ENCODE measurements at regions not wholly inside any gene's neighbourhood (a gene's known extent, or its start where the extent isn't known, plus 50 kb on each side); places are given as distances from the start of the nearest gene placed in this dataset.

GRCh38 chr3:109683746-109684145, 346.4 kb upstream of the DPPA4 start:
- H3K36me3 ChIP-seq = no peaks in the 10 kb centered on the region
- H3K9me3 ChIP-seq = no peaks in the 10 kb centered on the region
- DNase-seq = no peak
- no peaks in the 10 kb centered on the region for H3K4me1 ChIP-seq
- no peaks in the 10 kb centered on the region for H3K27me3 ChIP-seq
- TF ChIP-seq, protein P1, sequence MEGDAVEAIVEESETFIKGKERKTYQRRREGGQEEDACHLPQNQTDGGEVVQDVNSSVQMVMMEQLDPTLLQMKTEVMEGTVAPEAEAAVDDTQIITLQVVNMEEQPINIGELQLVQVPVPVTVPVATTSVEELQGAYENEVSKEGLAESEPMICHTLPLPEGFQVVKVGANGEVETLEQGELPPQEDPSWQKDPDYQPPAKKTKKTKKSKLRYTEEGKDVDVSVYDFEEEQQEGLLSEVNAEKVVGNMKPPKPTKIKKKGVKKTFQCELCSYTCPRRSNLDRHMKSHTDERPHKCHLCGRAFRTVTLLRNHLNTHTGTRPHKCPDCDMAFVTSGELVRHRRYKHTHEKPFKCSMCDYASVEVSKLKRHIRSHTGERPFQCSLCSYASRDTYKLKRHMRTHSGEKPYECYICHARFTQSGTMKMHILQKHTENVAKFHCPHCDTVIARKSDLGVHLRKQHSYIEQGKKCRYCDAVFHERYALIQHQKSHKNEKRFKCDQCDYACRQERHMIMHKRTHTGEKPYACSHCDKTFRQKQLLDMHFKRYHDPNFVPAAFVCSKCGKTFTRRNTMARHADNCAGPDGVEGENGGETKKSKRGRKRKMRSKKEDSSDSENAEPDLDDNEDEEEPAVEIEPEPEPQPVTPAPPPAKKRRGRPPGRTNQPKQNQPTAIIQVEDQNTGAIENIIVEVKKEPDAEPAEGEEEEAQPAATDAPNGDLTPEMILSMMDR (IDR thresholded peaks at IDR 0.05) = no peak
- no peak for TF ChIP-seq POLR2A (IDR thresholded peaks at IDR 0.05)
- no peak overlapping the region for H3K27ac ChIP-seq
- no peak overlapping the region for H3K4me3 ChIP-seq
- intact Hi-C loops (cut with DNase I; ENCODE audit: low total_unique reads) = no loop called here

- Histone ChIP-seq H3K9me3 (no peaks in the 10 kb centered on the region), H3K27me3 (no peaks in the 10 kb centered on the region), H3K36me3 (no peaks in the 10 kb centered on the region), H3K4me1 (no peaks in the 10 kb centered on the region), H3K27ac (no peak overlapping the region), H3K4me3 (no peak overlapping the region)
- TF ChIP-seq, protein P1 (IDR thresholded peaks at IDR 0.05) = no peak
- TF ChIP-seq POLR2A (IDR thresholded peaks at IDR 0.05) = no peak
- intact Hi-C loops (cut with DNase I; ENCODE audit: low total_unique reads) = no loop called here
- DNase-seq = peak; percentile 22 to 37
Observed at GRCh38 chr3:109685084-109686079, 348.0 kb upstream of the DPPA4 start.

DNA sequence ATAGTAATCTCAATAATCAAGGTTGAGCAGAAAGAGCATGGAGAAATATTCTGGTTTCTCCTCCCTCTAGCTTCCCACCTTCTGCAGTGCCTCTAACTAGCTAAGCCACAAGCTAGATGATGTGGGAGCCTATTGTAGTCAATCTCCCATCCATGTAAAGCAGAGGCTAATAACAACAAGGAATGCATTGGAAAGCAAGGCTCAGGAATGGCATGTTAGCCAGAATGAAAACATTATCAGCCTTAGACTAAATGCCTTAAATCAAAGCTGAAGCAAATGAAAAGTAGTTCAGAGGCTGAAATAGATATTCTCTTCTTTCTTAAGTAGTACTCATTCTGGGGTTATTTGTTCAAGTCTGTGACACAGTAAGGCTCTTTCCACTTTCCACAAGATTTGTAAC, 350.3 kb upstream of the DPPA4 start:
- H3K4me1 ChIP-seq = no peaks in the 10 kb centered on the region
- H3K27me3 ChIP-seq = no peaks in the 10 kb centered on the region
- intact Hi-C loops (cut with DNase I; ENCODE audit: low total_unique reads) = no loop called here

DNA sequence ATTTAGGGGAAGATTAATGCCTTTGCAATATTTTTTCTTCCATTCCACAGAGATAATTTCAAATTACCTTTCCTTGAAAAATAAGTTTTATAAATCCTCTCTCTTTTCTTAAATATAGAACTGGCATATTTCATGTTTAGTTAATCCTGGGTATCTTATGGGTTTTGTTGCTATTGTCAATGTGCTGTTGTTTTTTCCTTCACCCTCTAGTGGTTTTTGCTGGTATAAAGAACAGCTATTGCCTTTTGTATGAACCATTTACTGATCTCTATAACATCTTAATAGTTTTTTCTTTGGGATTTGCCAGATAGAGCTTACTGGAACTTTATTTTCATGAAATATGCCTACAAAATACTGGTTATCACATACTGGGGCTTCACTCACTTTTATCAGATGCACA, 359.6 kb upstream of the DPPA4 start:
- no peak for DNase-seq
- H3K27ac ChIP-seq = no peak overlapping the region
- H3K36me3 ChIP-seq = no peaks in the 10 kb centered on the region
- no peaks in the 10 kb centered on the region for H3K9me3 ChIP-seq
- intact Hi-C loops (cut with DNase I; ENCODE audit: low total_unique reads) = no loop called here
- H3K4me3 ChIP-seq = no peak overlapping the region
- H3K27me3 ChIP-seq = no peaks in the 10 kb centered on the region
- no peaks in the 10 kb centered on the region for H3K4me1 ChIP-seq
- TF ChIP-seq, protein P1 (IDR thresholded peaks at IDR 0.05) = no peak

More for the DNA sequence above, 350.3 kb upstream of the DPPA4 start:
- DNase-seq = no peak
- no peaks in the 10 kb centered on the region for H3K9me3 ChIP-seq
- H3K4me3 ChIP-seq = no peak overlapping the region
- H3K36me3 ChIP-seq = no peaks in the 10 kb centered on the region
- no peak overlapping the region for H3K27ac ChIP-seq
- TF ChIP-seq, protein P1 (IDR thresholded peaks at IDR 0.05) = no peak
- TF ChIP-seq POLR2A (IDR thresholded peaks at IDR 0.05) = no peak

- H3K27me3 ChIP-seq = no peaks in the 10 kb centered on the region
- no peak for TF ChIP-seq POLR2A (IDR thresholded peaks at IDR 0.05)
- TF ChIP-seq, protein P1 (IDR thresholded peaks at IDR 0.05) = no peak
- H3K4me1 ChIP-seq = no peaks in the 10 kb centered on the region
- no peak overlapping the region for H3K4me3 ChIP-seq
- intact Hi-C loops (cut with DNase I; ENCODE audit: low total_unique reads) = no loop called here
- no peak for DNase-seq
- H3K9me3 ChIP-seq = no peaks in the 10 kb centered on the region
- peaks cover 0 to 1% of the 10 kb centered on the region in 2 donors for H3K36me3 ChIP-seq
- no peak overlapping the region for H3K27ac ChIP-seq
Observed at GRCh38 chr3:109702252-109702651, 364.9 kb upstream of the DPPA4 start.

Data from uterus (tissue), 3 donors.